ENCODE measurements at regions not wholly inside any gene's neighbourhood (a gene's known extent, or its start where the extent isn't known, plus 50 kb on each side); places are given as distances from the start of the nearest gene placed in this dataset.

- no peak overlapping the region for H3K27ac ChIP-seq
- TF ChIP-seq CTCF (conservative IDR thresholded peaks at IDR 0.05; ENCODE audit: low read depth), result no peak; the same call in 1 of the 2 replicates
- ChIA-PET CTCF (interaction anchor here (0.5 to 0.7 kb wide), 4 partner anchors 27 to 540 kb away, joined by 3 to 4 read pairs (median 4); no protein-coding TSS in a partner anchor), POLR2A (ENCODE audit: low non-redundant PET) (no interaction called here)
- peak; percentile 22 for DNase-seq (ENCODE audit: low spot score)
These were observed 152.7 kb downstream of the CD47 start for GRCh38 chr3:107938143-107938542.

- no peak overlapping the region for H3K27ac ChIP-seq
- TF ChIP-seq CTCF (conservative IDR thresholded peaks at IDR 0.05; ENCODE audit: low read depth), result no peak
- DNase-seq (ENCODE audit: low spot score), result no peak
- POLR2A ChIA-PET (ENCODE audit: low non-redundant PET), result no interaction called here
- CTCF ChIA-PET, result no interaction called here
These were observed 156.0 kb downstream of the CD47 start for GRCh38 chr3:107934808-107935207.

DNA sequence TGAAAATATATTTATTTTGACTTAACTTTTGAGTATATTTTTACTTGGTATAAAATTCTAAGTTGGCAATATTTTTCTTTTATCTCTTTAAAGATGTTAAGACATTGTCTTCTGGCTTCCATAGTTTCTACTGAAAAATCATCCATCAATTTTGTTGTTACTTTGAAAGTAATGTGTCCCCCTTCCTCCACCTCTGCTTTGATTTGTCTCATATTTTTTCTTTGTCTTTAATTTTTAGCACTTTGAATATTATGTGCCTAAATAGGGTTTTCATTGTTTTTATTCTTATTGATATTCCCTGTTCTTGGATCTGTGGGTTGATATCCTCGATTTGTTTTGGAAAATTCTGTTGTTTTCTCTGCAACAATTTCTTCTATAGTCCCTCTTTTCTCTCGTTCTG is 157.4 kb downstream of the CD47 start:
- DNase-seq (ENCODE audit: low spot score), result no peak
- ChIA-PET POLR2A (ENCODE audit: low non-redundant PET) (no interaction called here), CTCF (interaction anchor here (0.5 kb wide), 1 partner anchor 18 kb away, joined by 3 read pairs; no protein-coding TSS in a partner anchor)
- no peak overlapping the region for H3K27ac ChIP-seq
- TF ChIP-seq CTCF (conservative IDR thresholded peaks at IDR 0.05; ENCODE audit: low read depth), result no peak

GRCh38 chr3:107931326-107931725 is 159.5 kb downstream of the CD47 start:
- POLR2A ChIA-PET (ENCODE audit: low non-redundant PET), result no interaction called here
- no peak for TF ChIP-seq CTCF (conservative IDR thresholded peaks at IDR 0.05; ENCODE audit: low read depth)
- H3K27ac ChIP-seq, result no peak overlapping the region
- CTCF ChIA-PET, result no interaction called here
- no peak for DNase-seq (ENCODE audit: low spot score)

DNA sequence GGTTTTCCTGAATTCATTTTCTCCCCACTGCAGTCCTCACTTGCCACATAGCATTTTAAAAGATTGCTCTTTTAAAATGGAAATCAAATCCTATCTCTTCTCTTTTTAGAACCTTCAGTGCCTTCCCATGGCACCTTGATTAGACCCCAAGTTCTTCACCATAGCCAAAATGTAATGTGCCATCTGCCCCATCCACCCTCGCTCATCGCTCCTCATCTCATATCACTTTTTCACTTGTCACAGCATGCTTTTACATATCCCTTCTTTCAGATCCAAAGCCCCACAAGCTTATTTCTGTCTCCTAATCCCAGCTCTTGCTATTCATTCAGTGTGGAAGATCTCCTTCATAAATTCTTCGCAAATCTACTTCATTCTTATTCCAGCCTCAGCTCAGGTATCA is 161.7 kb downstream of the CD47 start:
- DNase-seq (ENCODE audit: low spot score), result no peak
- no peak for TF ChIP-seq CTCF (conservative IDR thresholded peaks at IDR 0.05; ENCODE audit: low read depth)
- POLR2A ChIA-PET (ENCODE audit: low non-redundant PET), result no interaction called here
- no peak overlapping the region for H3K27ac ChIP-seq
- CTCF ChIA-PET, result interaction anchor here (2.0 kb wide), 1 partner anchor 549 kb away, joined by 8 read pairs; no protein-coding TSS in a partner anchor

DNA sequence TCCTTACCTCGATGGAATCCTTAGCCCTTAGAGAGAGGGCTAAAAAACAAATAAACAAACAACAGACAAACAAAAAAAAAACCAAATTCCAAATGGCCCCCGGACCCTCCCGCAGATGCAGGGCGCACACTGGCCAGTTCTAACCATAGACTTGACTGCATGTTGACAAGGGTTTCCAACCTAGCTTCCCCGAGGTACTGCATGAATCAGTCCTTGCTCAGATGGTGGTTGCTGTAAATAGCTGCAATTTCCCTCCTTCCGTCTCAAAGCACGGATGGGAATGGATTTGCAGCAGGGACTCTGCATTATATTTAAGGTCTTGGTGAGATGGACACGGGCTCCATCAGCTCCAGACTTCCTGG is 162.8 kb downstream of the CD47 start:
- POLR2A ChIA-PET (ENCODE audit: low non-redundant PET), result no interaction called here

More for the DNA sequence above, 162.8 kb downstream of the CD47 start:
- CTCF ChIA-PET, result interaction anchor here (0.5 to 2.0 kb wide), 24 partner anchors 10 to 687 kb away, joined by 3 to 9 read pairs (median 3); no protein-coding TSS in a partner anchor
- H3K27ac ChIP-seq, result no peak overlapping the region; the same call in 1 of the 2 replicates
- TF ChIP-seq CTCF (conservative IDR thresholded peaks at IDR 0.05; ENCODE audit: low read depth), result no peak
- DNase-seq (ENCODE audit: low spot score), result peak; percentile 41
